Loucy (cell line): ENCODE measurements at regions not wholly inside any gene's neighbourhood (a gene's known extent, or its start where the extent isn't known, plus 50 kb on each side); places are given as distances from the start of the nearest gene placed in this dataset.
"Not testable (repeated sequence)": the region's sequence is repeated elsewhere in the genome, so short reads cannot be mapped to it uniquely, and the experiment has no call there.

Experiments used
- H2AFZ ChIP-seq: fragments of 200-600 bp; sonication (generic); 2 replicates; pipeline ENCODE4 v1.6.0; 2016; ENCODE audit warnings: antibody characterized with exemption, mild to moderate bottlenecking, low read length, moderate library complexity
- H3F3A ChIP-seq: fragments of 200-600 bp; 2 replicates; pipeline ENCODE4 v1.6.0; 2016; ENCODE audit warnings: antibody characterized with exemption, low read depth, mild to moderate bottlenecking
- H3K27me3 ChIP-seq: fragments of 200-600 bp; sonication (generic); 2 replicates; pipeline ENCODE4 v1.6.1; 2014; ENCODE audit warnings: low read length, mild to moderate bottlenecking; ENCODE audit not compliant: insufficient read depth, poor library complexity, severe bottlenecking
- H3K36me3 ChIP-seq: fragments of 200-600 bp; sonication (generic); 2 replicates; pipeline ENCODE4 v1.6.1; 2016; ENCODE audit warnings: low read length; ENCODE audit not compliant: insufficient read depth
- H3K4me1 ChIP-seq: fragments of 200-600 bp; sonication (generic); 2 replicates; pipeline ENCODE4 v1.5.1; 2014; ENCODE audit warnings: low read length, mild to moderate bottlenecking; ENCODE audit not compliant: insufficient read depth, poor library complexity, severe bottlenecking
- H3K4me2 ChIP-seq: fragments of 200-600 bp; sonication (generic); 2 replicates; pipeline ENCODE4 v1.6.0; 2014; ENCODE audit warnings: antibody characterized with exemption, low read length, low read depth, mild to moderate bottlenecking; ENCODE audit not compliant: poor library complexity, severe bottlenecking
- H3K4me3 ChIP-seq: fragments of 200-600 bp; sonication (generic); 2 replicates; pipeline ENCODE4 v1.5.1; 2014; ENCODE audit warnings: low read length, mild to moderate bottlenecking, mixed read lengths; ENCODE audit not compliant: poor library complexity, severe bottlenecking
- H3K79me2 ChIP-seq: fragments of 200-600 bp; sonication (generic); 2 replicates; pipeline ENCODE4 v1.6.1; 2014; ENCODE audit warnings: low read length; ENCODE audit not compliant: insufficient read depth
- H3K9ac ChIP-seq: fragments of 200-600 bp; sonication (generic); 2 replicates; pipeline ENCODE4 v1.6.0; 2014; ENCODE audit warnings: mild to moderate bottlenecking, low read depth, low read length, moderate library complexity; ENCODE audit not compliant: poor library complexity, severe bottlenecking
- H3K9me2 ChIP-seq: fragments of 200-600 bp; sonication (generic); replicated peaks from 2 replicates; pipeline ENCODE4 v1.6.1; 2016; ENCODE audit warnings: low read depth, low read length, mixed read lengths
- H3K9me3 ChIP-seq: fragments of 200-600 bp; sonication (generic); 2 replicates; pipeline ENCODE4 v1.6.1; 2014; ENCODE audit warnings: mild to moderate bottlenecking, antibody characterized with exemption, low read length, low read depth; ENCODE audit not compliant: insufficient read depth
- H4K20me1 ChIP-seq: fragments of 200-600 bp; sonication (generic); 2 replicates; pipeline ENCODE4 v1.6.0; 2014; ENCODE audit warnings: antibody characterized with exemption, low read length, mild to moderate bottlenecking; ENCODE audit not compliant: insufficient read depth, poor library complexity, severe bottlenecking
- EZH2phosphoT487 ChIP-seq: fragments of 200-600 bp; IDR thresholded peaks from 2 replicates; pipeline ENCODE4 v1.6.1; 2018; ENCODE audit warnings: antibody characterized with exemption, mild to moderate bottlenecking, moderate library complexity, borderline replicate concordance
- TF ChIP-seq, protein P1 (sequence below): fragments of 200-600 bp; sonication (generic); conservative IDR thresholded peaks from 2 replicates; pipeline ENCODE4 v1.5.1; 2014; ENCODE audit warnings: mild to moderate bottlenecking, antibody characterized with exemption, low read length

- Histone ChIP-seq H3K9ac (no peak overlapping the region), H3F3A (no peaks in the 10 kb centered on the region), H2AFZ (no peak overlapping the region), H3K4me3 (no peak overlapping the region), H3K79me2 (no peaks in the 10 kb centered on the region), H3K9me2 (no peaks in the 10 kb centered on the region), H3K4me1 (no peaks in the 10 kb centered on the region), H3K4me2 (no peak overlapping the region), H3K9me3 (no peaks in the 10 kb centered on the region), H4K20me1 (no peaks in the 10 kb centered on the region), H3K27me3 (no peaks in the 10 kb centered on the region), H3K36me3 (no peaks in the 10 kb centered on the region)
- TF ChIP-seq, protein P1, sequence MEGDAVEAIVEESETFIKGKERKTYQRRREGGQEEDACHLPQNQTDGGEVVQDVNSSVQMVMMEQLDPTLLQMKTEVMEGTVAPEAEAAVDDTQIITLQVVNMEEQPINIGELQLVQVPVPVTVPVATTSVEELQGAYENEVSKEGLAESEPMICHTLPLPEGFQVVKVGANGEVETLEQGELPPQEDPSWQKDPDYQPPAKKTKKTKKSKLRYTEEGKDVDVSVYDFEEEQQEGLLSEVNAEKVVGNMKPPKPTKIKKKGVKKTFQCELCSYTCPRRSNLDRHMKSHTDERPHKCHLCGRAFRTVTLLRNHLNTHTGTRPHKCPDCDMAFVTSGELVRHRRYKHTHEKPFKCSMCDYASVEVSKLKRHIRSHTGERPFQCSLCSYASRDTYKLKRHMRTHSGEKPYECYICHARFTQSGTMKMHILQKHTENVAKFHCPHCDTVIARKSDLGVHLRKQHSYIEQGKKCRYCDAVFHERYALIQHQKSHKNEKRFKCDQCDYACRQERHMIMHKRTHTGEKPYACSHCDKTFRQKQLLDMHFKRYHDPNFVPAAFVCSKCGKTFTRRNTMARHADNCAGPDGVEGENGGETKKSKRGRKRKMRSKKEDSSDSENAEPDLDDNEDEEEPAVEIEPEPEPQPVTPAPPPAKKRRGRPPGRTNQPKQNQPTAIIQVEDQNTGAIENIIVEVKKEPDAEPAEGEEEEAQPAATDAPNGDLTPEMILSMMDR = no peak
- TF ChIP-seq EZH2phosphoT487 = no peak
Observed at GRCh38 chr11:121864660-121865059, 251.4 kb downstream of the BLID start.

DNA sequence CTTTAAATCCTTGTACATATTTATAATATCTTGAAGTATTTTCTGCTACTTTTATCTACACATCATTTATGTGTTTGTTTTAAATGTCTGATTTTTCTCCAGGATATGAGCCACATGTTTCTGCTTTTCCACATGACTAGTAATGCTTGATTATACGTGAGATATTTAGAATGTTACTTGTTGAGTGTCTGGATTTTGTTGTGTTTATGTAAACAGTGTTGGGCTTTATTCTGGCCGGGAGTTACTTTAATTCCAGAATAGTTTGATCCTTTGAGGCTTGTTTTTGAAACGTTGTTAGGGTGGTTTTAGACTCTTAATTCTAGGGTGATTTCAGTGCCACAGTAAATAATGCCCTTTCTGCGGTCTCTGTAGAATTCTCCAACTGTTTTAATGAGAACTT lies 252.9 kb downstream of the BLID start:
- Histone ChIP-seq H3K4me3 (no peak overlapping the region), H4K20me1 (no peaks in the 10 kb centered on the region), H3K4me1 (no peaks in the 10 kb centered on the region), H2AFZ (no peak overlapping the region), H3K4me2 (no peak overlapping the region), H3K79me2 (no peaks in the 10 kb centered on the region), H3K9me2 (no peaks in the 10 kb centered on the region), H3K36me3 (no peaks in the 10 kb centered on the region), H3K27me3 (no peaks in the 10 kb centered on the region), H3K9ac (no peak overlapping the region), H3K9me3 (no peaks in the 10 kb centered on the region), H3F3A (no peaks in the 10 kb centered on the region)
- TF ChIP-seq EZH2phosphoT487 = no peak
- TF ChIP-seq, protein P1 = no peak

GRCh38 chr11:121855138-121855537 lies 260.9 kb downstream of the BLID start:
- H3K9ac ChIP-seq, H2AFZ ChIP-seq, H4K20me1 ChIP-seq, H3K36me3 ChIP-seq, H3K4me2 ChIP-seq, H3K9me2 ChIP-seq, H3K4me1 ChIP-seq, H3F3A ChIP-seq, H3K79me2 ChIP-seq, H3K9me3 ChIP-seq, H3K4me3 ChIP-seq, H3K27me3 ChIP-seq: not testable (repeated sequence)

DNA sequence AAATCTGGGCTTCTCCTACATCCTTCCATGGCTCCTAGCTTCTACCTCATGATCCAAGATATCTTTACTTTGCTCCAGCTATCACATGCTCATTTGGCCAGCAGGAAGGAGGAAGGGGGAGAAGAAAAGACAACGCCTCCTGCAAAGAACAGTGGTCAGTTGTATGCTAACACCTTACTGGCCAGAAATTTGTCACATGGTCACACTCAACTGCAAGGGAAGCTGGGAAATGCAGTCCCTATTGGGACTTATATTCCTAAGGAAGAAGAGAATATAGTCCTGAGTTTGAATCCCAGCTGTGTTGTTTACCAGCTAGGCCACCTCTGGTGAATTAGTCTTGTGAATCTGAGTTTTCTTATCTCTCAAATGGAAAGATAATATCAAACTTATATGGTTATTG lies 272.0 kb downstream of the BLID start:
- no peaks in the 10 kb centered on the region for H3K9me2 ChIP-seq
- TF ChIP-seq, protein P1 = no peak
- no peak overlapping the region for H3K4me3 ChIP-seq
- no peak overlapping the region for H2AFZ ChIP-seq
- H3K9ac ChIP-seq = no peak overlapping the region
- no peaks in the 10 kb centered on the region for H3K27me3 ChIP-seq
- no peak overlapping the region for H3K4me2 ChIP-seq
- no peaks in the 10 kb centered on the region for H3K36me3 ChIP-seq
- H3K79me2 ChIP-seq = no peaks in the 10 kb centered on the region
- H3F3A ChIP-seq = no peaks in the 10 kb centered on the region
- no peaks in the 10 kb centered on the region for H3K4me1 ChIP-seq
- H3K9me3 ChIP-seq = no peaks in the 10 kb centered on the region
- no peaks in the 10 kb centered on the region for H4K20me1 ChIP-seq
